Muscle layer of duodenum (tissue), 2 donors: ENCODE measurements at regions not wholly inside any gene's neighbourhood (a gene's known extent, or its start where the extent isn't known, plus 50 kb on each side); places are given as distances from the start of the nearest gene placed in this dataset.
"Not testable (repeated sequence)": the region's sequence is repeated elsewhere in the genome, so short reads cannot be mapped to it uniquely, and the experiment has no call there.

Experiments used
- H3K27ac ChIP-seq: one replicate; pipeline ENCODE4 v1.7.0; 2013; ENCODE audit warnings: mild to moderate bottlenecking, low read length
- H3K27me3 ChIP-seq: one replicate; pipeline ENCODE4 v1.7.0; 2013; ENCODE audit warnings: low read depth, mild to moderate bottlenecking, control low read depth, low read length
- H3K36me3 ChIP-seq, 2 donors: one replicate each; pipeline ENCODE4 v1.7.0; 2013; ENCODE audit warnings: low read length in 2 of 2, control low read depth in 1 of 2, mild to moderate bottlenecking in 1 of 2; ENCODE audit not compliant: insufficient read depth in 2 of 2, control insufficient read depth in 1 of 2
- H3K4me1 ChIP-seq, 2 donors: one replicate each; pipeline ENCODE4 v1.7.0; 2013; ENCODE audit warnings: low read length in 2 of 2, mild to moderate bottlenecking in 2 of 2, control low read depth in 1 of 2, moderate library complexity in 1 of 2; ENCODE audit not compliant: insufficient read depth in 2 of 2, control insufficient read depth in 1 of 2
- H3K4me3 ChIP-seq, 2 donors: one replicate each; pipeline ENCODE4 v1.7.0; 2013; ENCODE audit warnings: low read length in 2 of 2, low read depth in 1 of 2, mild to moderate bottlenecking in 1 of 2
- H3K9me3 ChIP-seq, 2 donors: one replicate each; pipeline ENCODE4 v1.7.0; 2013; ENCODE audit warnings: low read length in 2 of 2, control low read depth in 1 of 2, mild to moderate bottlenecking in 1 of 2; ENCODE audit not compliant: control insufficient read depth in 1 of 2
- donor health status: healthy.

GRCh38 chrX:65925005-65925404 is 114.9 kb downstream of the VSIG4 start:
- H3K27ac ChIP-seq = no peak overlapping the region
- no peaks in the 10 kb centered on the region for H3K36me3 ChIP-seq
- H3K4me3 ChIP-seq = no peak overlapping the region
- H3K4me1 ChIP-seq = no peaks in the 10 kb centered on the region
- H3K27me3 ChIP-seq = no peaks in the 10 kb centered on the region
- H3K9me3 ChIP-seq = no peaks in the 10 kb centered on the region

GRCh38 chrX:65921363-65921762 is 118.5 kb downstream of the VSIG4 start:
- no peaks in the 10 kb centered on the region for H3K36me3 ChIP-seq
- no peaks in the 10 kb centered on the region for H3K9me3 ChIP-seq
- no peak overlapping the region for H3K27ac ChIP-seq
- no peaks in the 10 kb centered on the region for H3K27me3 ChIP-seq
- no peak overlapping the region for H3K4me3 ChIP-seq
- H3K4me1 ChIP-seq = no peaks in the 10 kb centered on the region

GRCh38 chrX:65920620-65921019 is 119.3 kb downstream of the VSIG4 start:
- no peak overlapping the region for H3K4me3 ChIP-seq
- H3K9me3 ChIP-seq = no peaks in the 10 kb centered on the region
- no peaks in the 10 kb centered on the region for H3K4me1 ChIP-seq
- H3K36me3 ChIP-seq = no peaks in the 10 kb centered on the region
- H3K27me3 ChIP-seq = no peaks in the 10 kb centered on the region
- H3K27ac ChIP-seq = no peak overlapping the region

- Histone ChIP-seq H3K9me3 (no peaks in the 10 kb centered on the region), H3K4me3 (no peak overlapping the region), H3K27ac (no peak overlapping the region), H3K4me1 (no peaks in the 10 kb centered on the region), H3K27me3 (no peaks in the 10 kb centered on the region), H3K36me3 (no peaks in the 10 kb centered on the region)
These were observed 129.0 kb downstream of the VSIG4 start for GRCh38 chrX:65910899-65911298.

GRCh38 chrX:65903750-65904149 is 136.1 kb downstream of the VSIG4 start:
- Histone ChIP-seq H3K4me3 (no peak overlapping the region), H3K9me3 (no peaks in the 10 kb centered on the region), H3K27me3 (no peaks in the 10 kb centered on the region), H3K4me1 (no peaks in the 10 kb centered on the region), H3K27ac (no peak overlapping the region), H3K36me3 (no peaks in the 10 kb centered on the region)

- no peak overlapping the region for H3K27ac ChIP-seq
- H3K27me3 ChIP-seq = no peaks in the 10 kb centered on the region
- H3K36me3 ChIP-seq = no peaks in the 10 kb centered on the region
- H3K4me3 ChIP-seq = no peak overlapping the region
- H3K4me1 ChIP-seq = no peaks in the 10 kb centered on the region
- H3K9me3 ChIP-seq = no peaks in the 10 kb centered on the region
These were observed 137.9 kb downstream of the VSIG4 start for GRCh38 chrX:65902011-65902410.

GRCh38 chrX:65900850-65901844 is 138.7 kb downstream of the VSIG4 start:
- Histone ChIP-seq H3K27ac (no peak overlapping the region), H3K4me1 (no peaks in the 10 kb centered on the region), H3K27me3 (no peaks in the 10 kb centered on the region), H3K9me3 (no peaks in the 10 kb centered on the region), H3K4me3 (no peak overlapping the region), H3K36me3 (no peaks in the 10 kb centered on the region)

GRCh38 chrX:65894133-65894532 is 145.7 kb downstream of the VSIG4 start:
- Histone ChIP-seq H3K9me3 (no peaks in the 10 kb centered on the region), H3K4me1 (no peaks in the 10 kb centered on the region), H3K27me3 (no peaks in the 10 kb centered on the region), H3K36me3 (no peaks in the 10 kb centered on the region), H3K4me3 (no peak overlapping the region), H3K27ac (no peak overlapping the region)

GRCh38 chrX:65891817-65892216 is 148.1 kb downstream of the VSIG4 start:
- not testable (repeated sequence) for H3K9me3 ChIP-seq, H3K4me3 ChIP-seq, H3K4me1 ChIP-seq, H3K27me3 ChIP-seq, H3K36me3 ChIP-seq, H3K27ac ChIP-seq

- not testable (repeated sequence) for H3K4me3 ChIP-seq, H3K4me1 ChIP-seq, H3K27me3 ChIP-seq, H3K36me3 ChIP-seq, H3K27ac ChIP-seq, H3K9me3 ChIP-seq
These were observed 151.7 kb downstream of the VSIG4 start for GRCh38 chrX:65888150-65888549.

- H3K27ac ChIP-seq = no peak overlapping the region
- H3K36me3 ChIP-seq = no peaks in the 10 kb centered on the region
- no peaks in the 10 kb centered on the region for H3K4me1 ChIP-seq
- H3K27me3 ChIP-seq = no peaks in the 10 kb centered on the region
- no peak overlapping the region for H3K4me3 ChIP-seq
- no peaks in the 10 kb centered on the region for H3K9me3 ChIP-seq
These were observed 156.3 kb downstream of the VSIG4 start for GRCh38 chrX:65883556-65883955.
